Hepatocyte (in vitro differentiated cells): ENCODE measurements at regions not wholly inside any gene's neighbourhood (a gene's known extent, or its start where the extent isn't known, plus 50 kb on each side); places are given as distances from the start of the nearest gene placed in this dataset.

Experiments used
- DNase-seq: peaks from one replicate; pipeline ENCODE4 v3.0.0-alpha.2; 2016; ENCODE audit warnings: low spot score
- H2AFZ ChIP-seq: fragments of 200-600 bp; sonication (generic); 2 replicates; pipeline ENCODE4 v1.6.0; 2016; ENCODE audit warnings: antibody characterized with exemption, mild to moderate bottlenecking
- H3K27ac ChIP-seq: fragments of 200-600 bp; sonication (generic); 2 replicates; pipeline ENCODE4 v1.5.1; 2016; ENCODE audit warnings: mild to moderate bottlenecking
- H3K27me3 ChIP-seq: fragments of 200-600 bp; sonication (generic); 2 replicates; pipeline ENCODE4 v1.6.1; 2016
- H3K36me3 ChIP-seq: fragments of 200-600 bp; sonication (generic); replicated peaks from 2 replicates; pipeline ENCODE4 v1.5.1; 2016; ENCODE audit warnings: low read depth; ENCODE audit not compliant: insufficient read depth
- H3K4me1 ChIP-seq: fragments of 200-600 bp; sonication (generic); 2 replicates; pipeline ENCODE4 v1.5.1; 2016; ENCODE audit warnings: mild to moderate bottlenecking, moderate library complexity; ENCODE audit not compliant: insufficient read depth
- H3K4me2 ChIP-seq: fragments of 200-600 bp; sonication (generic); 2 replicates; pipeline ENCODE4 v1.6.0; 2016
- H3K4me3 ChIP-seq: fragments of 200-600 bp; sonication (generic); 2 replicates; pipeline ENCODE4 v1.5.1; 2016; ENCODE audit warnings: mild to moderate bottlenecking
- H3K79me2 ChIP-seq: fragments of 200-600 bp; sonication (generic); 2 replicates; pipeline ENCODE4 v1.6.0; 2017; ENCODE audit warnings: mild to moderate bottlenecking
- H3K9me2 ChIP-seq: fragments of 200-600 bp; sonication (generic); replicated peaks from 2 replicates; pipeline ENCODE4 v1.6.0; 2017; ENCODE audit warnings: mild to moderate bottlenecking; ENCODE audit not compliant: insufficient read depth
- H3K9me3 ChIP-seq: fragments of 200-600 bp; sonication (generic); 2 replicates; pipeline ENCODE4 v1.5.1; 2016; ENCODE audit warnings: low read depth, mild to moderate bottlenecking
- H4K20me1 ChIP-seq: fragments of 200-600 bp; sonication (generic); 2 replicates; pipeline ENCODE4 v1.6.0; 2016; ENCODE audit warnings: mild to moderate bottlenecking; ENCODE audit not compliant: insufficient read depth, poor library complexity, severe bottlenecking
- CTCF ChIP-seq: fragments of 200-600 bp; sonication (generic); IDR thresholded peaks from 2 replicates; pipeline ENCODE4 v1.5.1; 2016; ENCODE audit warnings: antibody characterized with exemption, mild to moderate bottlenecking; ENCODE audit not compliant: poor library complexity
- EZH2 ChIP-seq: fragments of 200-600 bp; sonication (generic); IDR thresholded peaks from 2 replicates; pipeline ENCODE4 v1.6.1; 2016; ENCODE audit warnings: antibody characterized with exemption, mild to moderate bottlenecking, borderline replicate concordance
- EZH2phosphoT487 ChIP-seq: fragments of 200-600 bp; sonication (generic); IDR thresholded peaks from one replicate; pipeline ENCODE4 v1.6.1; 2018; ENCODE audit warnings: antibody characterized with exemption, mild to moderate bottlenecking, low read depth, moderate library complexity; ENCODE audit not compliant: unreplicated experiment, severe bottlenecking
- WGBS: methylation state at CpG from one replicate; pipeline ENCODE4 v1.1.6; 2016; ENCODE audit warnings: low lambda C conversion rate; ENCODE audit errors: missing lambda C conversion rate; 5-methylcytosine and 5-hydroxymethylcytosine counted together

- H3K36me3 ChIP-seq = no peaks in the 10 kb centered on the region
- no peaks in the 10 kb centered on the region for H3K9me3 ChIP-seq
- DNase-seq = no peak
- TF ChIP-seq EZH2phosphoT487 (no peak), CTCF (no peak), EZH2 (no peak)
- no peak overlapping the region for H3K4me3 ChIP-seq
- no peak overlapping the region for H2AFZ ChIP-seq
- no peaks in the 10 kb centered on the region for H3K79me2 ChIP-seq
- H4K20me1 ChIP-seq = no peaks in the 10 kb centered on the region
- no peaks in the 10 kb centered on the region for H3K9me2 ChIP-seq
- WGBS = 68% methylated on average over 1 of the region's 1 CpG
- no peak overlapping the region for H3K4me2 ChIP-seq
- H3K27ac ChIP-seq = no peak overlapping the region
- H3K4me1 ChIP-seq = peaks cover 3% of the 10 kb centered on the region
- no peaks in the 10 kb centered on the region for H3K27me3 ChIP-seq
Measured at GRCh38 chr6:74931558-74931957, 274.3 kb downstream of the COL12A1 start.

DNA sequence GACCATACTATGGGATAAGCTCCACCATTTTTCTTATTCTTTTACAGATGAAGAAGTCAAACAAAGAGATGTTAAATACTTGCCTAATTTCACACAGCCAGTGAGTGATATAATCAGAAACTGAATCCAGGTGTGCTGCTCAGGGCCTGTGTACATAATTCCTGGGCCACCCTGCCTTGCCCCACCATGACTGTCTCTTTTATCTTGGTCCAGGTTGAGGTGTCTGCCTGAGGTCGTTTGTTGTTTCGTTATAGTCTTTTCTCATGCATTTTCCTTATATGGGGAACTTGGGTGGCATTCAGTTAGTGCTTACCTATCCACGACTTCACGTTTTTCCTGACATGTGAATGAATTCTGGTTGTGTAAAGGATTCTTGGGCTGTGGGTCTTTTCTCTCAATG is 277.6 kb downstream of the COL12A1 start:
- 76% methylated on average over 4 of the region's 4 CpGs for WGBS
- no peak overlapping the region for H2AFZ ChIP-seq

GRCh38 chr6:74927299-74927698 is 278.6 kb downstream of the COL12A1 start:
- H3K27me3 ChIP-seq = no peaks in the 10 kb centered on the region
- TF ChIP-seq EZH2phosphoT487 (no peak), EZH2 (no peak), CTCF (no peak)
- peaks cover 3% of the 10 kb centered on the region for H3K4me1 ChIP-seq
- H3K79me2 ChIP-seq = no peaks in the 10 kb centered on the region
- WGBS = 70% methylated on average over 3 of the region's 3 CpGs
- DNase-seq = no peak
- no peaks in the 10 kb centered on the region for H3K36me3 ChIP-seq
- H3K9me2 ChIP-seq = no peaks in the 10 kb centered on the region
- no peaks in the 10 kb centered on the region for H3K9me3 ChIP-seq
- H4K20me1 ChIP-seq = no peaks in the 10 kb centered on the region
- H3K4me3 ChIP-seq = no peak overlapping the region
- no peak overlapping the region for H3K27ac ChIP-seq
- no peak overlapping the region for H3K4me2 ChIP-seq
- no peak overlapping the region for H2AFZ ChIP-seq

More for the DNA sequence above, 277.6 kb downstream of the COL12A1 start:
- TF ChIP-seq CTCF = no peak
- no peak for TF ChIP-seq EZH2phosphoT487
- TF ChIP-seq EZH2 = no peak
- H3K27ac ChIP-seq = no peak overlapping the region
- no peak for DNase-seq
- peaks cover 3% of the 10 kb centered on the region for H3K4me1 ChIP-seq
- H3K79me2 ChIP-seq = no peaks in the 10 kb centered on the region
- H4K20me1 ChIP-seq = no peaks in the 10 kb centered on the region
- H3K4me3 ChIP-seq = no peak overlapping the region
- H3K27me3 ChIP-seq = no peaks in the 10 kb centered on the region
- H3K9me3 ChIP-seq = no peaks in the 10 kb centered on the region
- H3K4me2 ChIP-seq = no peak overlapping the region
- H3K9me2 ChIP-seq = no peaks in the 10 kb centered on the region
- H3K36me3 ChIP-seq = no peaks in the 10 kb centered on the region

DNA sequence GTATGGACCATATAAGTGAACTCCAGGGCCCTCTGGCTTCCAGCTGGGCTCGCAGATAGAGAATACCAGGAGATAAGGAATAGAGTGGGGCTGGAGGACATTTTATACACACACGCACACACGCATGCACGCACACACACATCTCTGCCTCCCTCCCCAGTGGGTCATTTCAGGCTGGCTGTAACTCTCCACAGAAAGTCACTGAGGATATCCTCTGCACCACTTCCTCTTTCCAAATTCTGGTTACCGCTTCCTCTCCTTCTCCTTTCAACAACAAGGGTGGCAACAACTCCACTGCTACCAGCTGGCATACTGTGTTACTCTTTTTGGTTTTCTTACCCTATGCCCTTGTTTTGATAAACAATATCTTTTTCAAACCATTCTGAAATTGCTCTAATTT is 280.2 kb downstream of the COL12A1 start:
- Histone ChIP-seq H3K4me2 (no peak overlapping the region), H3K27ac (no peak overlapping the region), H3K79me2 (no peaks in the 10 kb centered on the region), H3K4me3 (no peak overlapping the region), H3K9me2 (no peaks in the 10 kb centered on the region), H3K27me3 (no peaks in the 10 kb centered on the region), H4K20me1 (no peaks in the 10 kb centered on the region), H3K36me3 (no peaks in the 10 kb centered on the region), H3K4me1 (no peaks in the 10 kb centered on the region), H3K9me3 (no peaks in the 10 kb centered on the region), H2AFZ (no peak overlapping the region)
- DNase-seq = no peak
- WGBS = 94% methylated on average over 5 of the region's 5 CpGs
- no peak for TF ChIP-seq EZH2
- no peak for TF ChIP-seq EZH2phosphoT487
- TF ChIP-seq CTCF = no peak
